Osteocyte (in vitro differentiated cells): ENCODE measurements at regions not wholly inside any gene's neighbourhood (a gene's known extent, or its start where the extent isn't known, plus 50 kb on each side); places are given as distances from the start of the nearest gene placed in this dataset.

Source experiments
- DNase-seq: peaks from one replicate; pipeline ENCODE4 v3.0.0; 2021; ENCODE audit warnings: mixed read lengths; ENCODE audit not compliant: unreplicated experiment; ENCODE audit errors: extremely low spot score
- H3K27ac Mint-ChIP-seq: one replicate; pipeline ENCODE4 v1.8.0; 2021; ENCODE audit warnings: mild to moderate bottlenecking, mixed read lengths; ENCODE audit not compliant: unreplicated experiment
- H3K27me3 Mint-ChIP-seq: one replicate; pipeline ENCODE4 v1.8.0; 2021; ENCODE audit warnings: mixed read lengths; ENCODE audit not compliant: unreplicated experiment
- H3K36me3 Mint-ChIP-seq: one replicate; pipeline ENCODE4 v1.8.0; 2021; ENCODE audit warnings: mixed read lengths; ENCODE audit not compliant: unreplicated experiment
- H3K4me1 Mint-ChIP-seq: one replicate; pipeline ENCODE4 v1.8.0; 2021; ENCODE audit warnings: mixed read lengths; ENCODE audit not compliant: unreplicated experiment
- H3K4me3 Mint-ChIP-seq: one replicate; pipeline ENCODE4 v1.8.0; 2021; ENCODE audit warnings: mild to moderate bottlenecking, moderate library complexity, mixed read lengths; ENCODE audit not compliant: unreplicated experiment
- H3K9me3 Mint-ChIP-seq: one replicate; pipeline ENCODE4 v1.8.0; 2021; ENCODE audit warnings: mixed read lengths; ENCODE audit not compliant: unreplicated experiment
- TF ChIP-seq, protein P1 (sequence below): fragments of 200-600 bp; sonication (generic); IDR thresholded peaks from 2 replicates; pipeline ENCODE4 v1.5.0; 2021; ENCODE audit warnings: antibody characterized with exemption, mild to moderate bottlenecking, moderate library complexity

DNA sequence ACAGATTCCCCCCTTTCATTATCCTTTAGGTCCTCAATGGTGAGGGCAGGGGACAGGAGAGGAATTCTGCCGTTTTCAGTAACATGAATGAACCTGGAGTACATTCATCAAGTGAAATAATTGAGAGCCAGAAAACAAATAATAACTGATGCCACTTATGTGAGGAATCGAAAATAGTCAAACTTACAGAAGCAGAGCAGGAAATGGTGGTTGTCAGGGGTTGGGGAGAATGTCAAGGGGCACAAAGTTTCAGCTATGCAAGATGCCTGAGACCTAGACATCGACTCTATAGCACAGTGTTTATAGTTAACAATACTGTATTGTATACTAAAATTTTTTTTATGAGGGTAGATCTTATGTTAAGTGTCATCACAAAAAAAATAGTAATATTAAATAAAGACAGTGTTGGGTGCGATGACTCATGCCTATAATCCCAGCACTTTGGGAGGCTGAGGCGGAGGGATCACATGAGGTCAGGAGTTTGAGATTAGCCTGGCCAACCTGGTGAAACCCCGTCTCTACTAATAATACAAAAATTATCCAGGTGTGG lies 1219.8 kb downstream of the GATA3 start:
- Mint-ChIP-seq H3K36me3 (no peaks in the 10 kb centered on the region), H3K27me3 (no peaks in the 10 kb centered on the region), H3K4me3 (no peak overlapping the region), H3K27ac (no peak overlapping the region), H3K9me3 (peaks cover 3% of the 10 kb centered on the region), H3K4me1 (no peaks in the 10 kb centered on the region)
- no peak for DNase-seq
- TF ChIP-seq, protein P1, sequence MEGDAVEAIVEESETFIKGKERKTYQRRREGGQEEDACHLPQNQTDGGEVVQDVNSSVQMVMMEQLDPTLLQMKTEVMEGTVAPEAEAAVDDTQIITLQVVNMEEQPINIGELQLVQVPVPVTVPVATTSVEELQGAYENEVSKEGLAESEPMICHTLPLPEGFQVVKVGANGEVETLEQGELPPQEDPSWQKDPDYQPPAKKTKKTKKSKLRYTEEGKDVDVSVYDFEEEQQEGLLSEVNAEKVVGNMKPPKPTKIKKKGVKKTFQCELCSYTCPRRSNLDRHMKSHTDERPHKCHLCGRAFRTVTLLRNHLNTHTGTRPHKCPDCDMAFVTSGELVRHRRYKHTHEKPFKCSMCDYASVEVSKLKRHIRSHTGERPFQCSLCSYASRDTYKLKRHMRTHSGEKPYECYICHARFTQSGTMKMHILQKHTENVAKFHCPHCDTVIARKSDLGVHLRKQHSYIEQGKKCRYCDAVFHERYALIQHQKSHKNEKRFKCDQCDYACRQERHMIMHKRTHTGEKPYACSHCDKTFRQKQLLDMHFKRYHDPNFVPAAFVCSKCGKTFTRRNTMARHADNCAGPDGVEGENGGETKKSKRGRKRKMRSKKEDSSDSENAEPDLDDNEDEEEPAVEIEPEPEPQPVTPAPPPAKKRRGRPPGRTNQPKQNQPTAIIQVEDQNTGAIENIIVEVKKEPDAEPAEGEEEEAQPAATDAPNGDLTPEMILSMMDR: no peak

DNA sequence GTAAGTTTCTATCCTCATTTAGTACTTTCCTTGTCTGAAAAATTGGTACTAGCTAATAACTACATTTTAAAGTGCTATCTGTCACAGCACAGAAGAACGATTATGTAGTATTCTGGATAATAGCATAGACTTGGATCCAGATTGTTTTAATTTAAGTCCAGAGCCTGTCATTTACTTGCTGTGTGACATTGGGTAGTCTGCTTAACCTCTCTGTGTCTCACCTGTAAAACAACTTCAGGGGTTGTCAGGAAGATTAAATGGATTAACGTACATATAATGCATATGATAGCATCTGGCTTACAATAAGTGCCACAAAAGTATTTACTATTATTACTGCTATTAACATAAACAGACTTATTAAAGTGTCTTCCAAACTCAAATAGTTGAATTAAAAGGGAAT lies 1221.4 kb downstream of the GATA3 start:
- TF ChIP-seq, protein P1: no peak

DNA sequence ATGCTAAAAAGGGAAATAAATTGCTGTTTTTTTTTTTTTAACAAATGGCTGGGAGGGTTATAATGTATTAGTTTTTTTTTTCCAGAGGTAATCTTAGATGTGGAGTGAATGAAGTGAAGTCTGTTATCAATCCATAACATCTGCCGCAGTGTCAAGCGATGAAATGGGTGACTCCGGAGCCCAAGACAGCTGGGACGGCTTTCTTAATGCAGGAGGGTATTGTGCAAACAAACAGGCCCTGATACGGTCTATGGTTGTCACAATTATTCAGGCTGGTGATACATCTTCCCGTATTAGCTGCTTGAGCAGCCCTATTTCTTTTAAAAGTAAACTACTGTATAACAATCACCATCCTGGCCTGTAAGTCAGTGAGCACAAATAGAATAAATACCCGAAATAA lies 1231.2 kb downstream of the GATA3 start:
- Mint-ChIP-seq H3K9me3 (no peaks in the 10 kb centered on the region), H3K4me3 (no peak overlapping the region), H3K4me1 (no peaks in the 10 kb centered on the region), H3K36me3 (no peaks in the 10 kb centered on the region), H3K27ac (no peak overlapping the region), H3K27me3 (no peaks in the 10 kb centered on the region)
- DNase-seq: no peak
- TF ChIP-seq, protein P1: no peak

More for the DNA sequence above, 1221.4 kb downstream of the GATA3 start:
- no peaks in the 10 kb centered on the region for H3K4me1 Mint-ChIP-seq
- DNase-seq: no peak
- H3K27ac Mint-ChIP-seq: no peak overlapping the region
- no peak overlapping the region for H3K4me3 Mint-ChIP-seq
- H3K27me3 Mint-ChIP-seq: no peaks in the 10 kb centered on the region
- H3K9me3 Mint-ChIP-seq: peaks cover 3% of the 10 kb centered on the region
- H3K36me3 Mint-ChIP-seq: no peaks in the 10 kb centered on the region

DNA sequence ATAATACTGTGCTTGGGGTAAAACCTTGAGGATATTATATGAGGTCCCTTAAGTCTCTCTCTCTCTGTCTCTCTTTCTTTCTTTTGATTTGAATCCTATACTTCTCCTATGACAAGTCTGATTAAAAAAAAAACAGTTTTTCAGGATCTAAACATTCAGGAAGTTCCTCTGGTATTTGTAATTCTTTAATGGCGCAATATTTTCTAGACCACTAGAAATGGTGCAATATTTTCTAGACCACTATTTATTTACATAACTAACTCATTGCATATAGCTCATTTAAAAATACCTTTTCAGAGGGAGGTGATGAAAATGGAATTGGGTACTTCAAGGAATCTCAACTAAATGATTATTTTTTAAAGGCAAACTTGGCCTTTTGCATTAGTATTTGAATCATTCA lies 1235.3 kb downstream of the GATA3 start:
- Mint-ChIP-seq H3K4me3 (no peak overlapping the region), H3K27ac (no peak overlapping the region), H3K36me3 (no peaks in the 10 kb centered on the region), H3K27me3 (no peaks in the 10 kb centered on the region), H3K9me3 (no peaks in the 10 kb centered on the region), H3K4me1 (no peaks in the 10 kb centered on the region)
- DNase-seq: no peak
- TF ChIP-seq, protein P1: no peak

DNA sequence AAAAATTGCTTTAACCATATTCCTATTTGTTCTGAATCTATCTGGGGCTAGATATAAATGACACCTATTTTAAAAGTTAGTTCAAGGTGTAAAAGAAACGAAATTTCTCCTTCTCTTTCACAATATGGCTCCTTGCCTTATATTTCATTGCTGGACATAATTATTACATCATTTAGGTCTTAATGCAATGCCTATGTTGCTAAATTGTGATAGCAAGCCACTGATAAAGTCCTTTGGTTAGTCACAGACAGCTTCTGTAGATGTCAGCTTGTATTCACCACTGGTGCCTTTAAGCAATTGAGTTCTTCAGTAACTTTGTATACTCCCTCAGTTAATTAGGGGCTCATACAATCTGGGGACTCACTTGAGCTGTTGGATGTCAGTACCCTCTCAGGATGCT lies 1236.6 kb downstream of the GATA3 start:
- no peak for DNase-seq
- Mint-ChIP-seq H3K4me3 (no peak overlapping the region), H3K27ac (no peak overlapping the region), H3K36me3 (no peaks in the 10 kb centered on the region), H3K9me3 (no peaks in the 10 kb centered on the region), H3K4me1 (no peaks in the 10 kb centered on the region), H3K27me3 (no peaks in the 10 kb centered on the region)
- TF ChIP-seq, protein P1: no peak
